IMR-90 (cell line): ENCODE measurements at regions not wholly inside any gene's neighbourhood (a gene's known extent, or its start where the extent isn't known, plus 50 kb on each side); places are given as distances from the start of the nearest gene placed in this dataset.
A peak's percentile ranks its signal among the peaks of the same experiment; 100 is the strongest.

Experiments
- ATAC-seq: fragments of 200-7000 bp; cut with Tn5 transposase; 2 replicates; pipeline ENCODE4 v1.9.1; 2020; ENCODE audit warnings: low read depth, mild to moderate bottlenecking, moderate library complexity
- BruUV-seq: library from RNA; stranded (reverse); fragments of 400-500 nt; replicated peaks from 2 replicates; lab custom pipeline; 2021; lab: Mats Ljungman, UMichigan
- CTCF ChIA-PET: fragments of 300-600 bp; formaldehyde crosslinking; extraction: SDS; loops from one replicate; lab custom pipeline; 2021; ENCODE audit warnings: antibody characterized with exemption; lab: Yijun Ruan, JAX
- POLR2A ChIA-PET: fragments of 300-600 bp; sonication (Branson Sonifier 250); formaldehyde crosslinking; loops from one replicate; lab custom pipeline; 2022; ENCODE audit warnings: antibody characterized with exemption; ENCODE audit not compliant: unreplicated experiment; lab: Charles Lee
- DNase-seq: peaks from one replicate; pipeline ENCODE4 v3.0.0; 2013
- H2AFZ ChIP-seq: replicated peaks from 2 replicates; pipeline ENCODE3; 2013; ENCODE audit warnings: low read length, mild to moderate bottlenecking; ENCODE audit not compliant: poor library complexity
- H2AK5ac ChIP-seq: 2 replicates; pipeline ENCODE4 v1.6.1; 2013; ENCODE audit warnings: low read depth, low read length, inconsistent platforms
- H2AK9ac ChIP-seq: replicated peaks from 2 replicates; pipeline ENCODE3; 2013; ENCODE audit warnings: mild to moderate bottlenecking, low read depth, low read length, moderate library complexity; ENCODE audit not compliant: poor library complexity
- H2BK120ac ChIP-seq: 2 replicates; pipeline ENCODE4 v1.6.1; 2013; ENCODE audit warnings: low read depth, low read length, inconsistent platforms
- H2BK15ac ChIP-seq: 3 replicates; pipeline ENCODE4 v1.6.1; 2013; ENCODE audit warnings: low read depth, low read length, inconsistent platforms
- H2BK20ac ChIP-seq: 2 replicates; pipeline ENCODE4 v1.6.1; 2013; ENCODE audit warnings: low read depth, mild to moderate bottlenecking, inconsistent platforms, low read length, moderate library complexity
- H2BK5ac ChIP-seq: 2 replicates; pipeline ENCODE4 v1.6.1; 2013; ENCODE audit warnings: mild to moderate bottlenecking, low read depth, low read length, inconsistent platforms; ENCODE audit not compliant: poor library complexity, severe bottlenecking
- H3K14ac ChIP-seq: replicated peaks from 2 replicates; pipeline ENCODE4 v1.6.1; 2013; ENCODE audit warnings: low read depth, low read length, inconsistent platforms
- H3K18ac ChIP-seq: 2 replicates; pipeline ENCODE4 v1.6.1; 2013; ENCODE audit warnings: low read depth, low read length, control low read depth
- H3K23ac ChIP-seq: 2 replicates; pipeline ENCODE4 v1.6.1; 2013; ENCODE audit warnings: low read depth, low read length, inconsistent platforms
- H3K27ac ChIP-seq: 2 replicates; pipeline ENCODE4 v1.5.1; 2013; ENCODE audit warnings: mild to moderate bottlenecking, control low read depth, low read length; ENCODE audit not compliant: insufficient read depth
- H3K27me3 ChIP-seq: 2 replicates; pipeline ENCODE4 v1.6.1; 2013; ENCODE audit warnings: low read length; ENCODE audit not compliant: control insufficient read depth, insufficient read depth
- H3K36me3 ChIP-seq: 2 replicates; pipeline ENCODE4 v1.6.1; 2013; ENCODE audit warnings: low read length, mixed read lengths; ENCODE audit not compliant: control insufficient read depth, insufficient read depth
- H3K4ac ChIP-seq: 2 replicates; pipeline ENCODE4 v1.6.1; 2013; ENCODE audit warnings: low read depth, low read length, inconsistent platforms
- H3K4me1 ChIP-seq: 2 replicates; pipeline ENCODE4 v1.6.1; 2013; ENCODE audit warnings: low read length, mixed read lengths; ENCODE audit not compliant: control insufficient read depth, insufficient read depth
- H3K4me2 ChIP-seq: 2 replicates; pipeline ENCODE4 v1.6.1; 2013; ENCODE audit warnings: low read depth, mild to moderate bottlenecking, control low read depth, low read length, moderate library complexity
- H3K4me3 ChIP-seq: 2 replicates; pipeline ENCODE4 v1.5.1; 2013; ENCODE audit warnings: low read depth, mild to moderate bottlenecking, control low read depth, low read length, moderate library complexity; ENCODE audit not compliant: insufficient read depth
- H3K56ac ChIP-seq: 2 replicates; pipeline ENCODE4 v1.6.1; 2013; ENCODE audit warnings: low read length, inconsistent platforms; ENCODE audit not compliant: insufficient read depth; ENCODE audit errors: extremely low read depth
- H3K79me1 ChIP-seq, 2 experiments: 2 replicates each; pipeline ENCODE4 v1.6.1; 2013; ENCODE audit warnings: low read length in 2 of 2, inconsistent platforms in 1 of 2, low read depth in 1 of 2
- H3K9ac ChIP-seq: 2 replicates; pipeline ENCODE4 v1.6.1; 2013; ENCODE audit warnings: low read depth, low read length, control low read depth
- H3K9me1 ChIP-seq: 2 replicates; pipeline ENCODE4 v1.6.1; 2013; ENCODE audit warnings: low read length, inconsistent platforms; ENCODE audit not compliant: insufficient read depth
- H3K9me3 ChIP-seq: 2 replicates; pipeline ENCODE4 v1.6.1; 2013; ENCODE audit warnings: low read length; ENCODE audit not compliant: control insufficient read depth, insufficient read depth
- H4K20me1 ChIP-seq: 2 replicates; pipeline ENCODE4 v1.6.1; 2013; ENCODE audit warnings: low read length, inconsistent platforms; ENCODE audit not compliant: insufficient read depth
- H4K5ac ChIP-seq: 2 replicates; pipeline ENCODE4 v1.6.1; 2013; ENCODE audit warnings: mild to moderate bottlenecking, low read depth, low read length, control low read depth
- H4K8ac ChIP-seq, 2 experiments: 2 replicates each; pipeline ENCODE4 v1.6.1; 2013; ENCODE audit warnings: low read depth in 2 of 2, low read length in 2 of 2, control low read depth in 1 of 2, inconsistent platforms in 1 of 2
- H4K91ac ChIP-seq: 2 replicates; pipeline ENCODE4 v1.6.1; 2013; ENCODE audit warnings: low read depth, low read length, inconsistent platforms; ENCODE audit not compliant: insufficient read depth
- CEBPB ChIP-seq: IDR thresholded peaks from 2 replicates; pipeline ENCODE4 v1.6.1; 2012; ENCODE audit warnings: low read depth, low read length, improper control_type of control experiment
- ELK1 ChIP-seq: fragments of 150-350 bp; IDR thresholded peaks from 2 replicates; pipeline ENCODE4 v1.6.1; 2016; ENCODE audit warnings: low read depth, mild to moderate bottlenecking, low read length, moderate library complexity, borderline replicate concordance
- MAZ ChIP-seq: IDR thresholded peaks from 2 replicates; pipeline ENCODE4 v1.6.1; 2012; ENCODE audit warnings: low read depth, mild to moderate bottlenecking, low read length, improper control_type of control experiment, moderate library complexity, borderline replicate concordance
- MXI1 ChIP-seq: IDR thresholded peaks from 2 replicates; pipeline ENCODE4 v1.6.1; 2012; ENCODE audit warnings: low read depth, mild to moderate bottlenecking, low read length, moderate library complexity, borderline replicate concordance
- NFE2L2 ChIP-seq: fragments of 150-350 bp; IDR thresholded peaks from 2 replicates; pipeline ENCODE4 v1.6.1; 2016; ENCODE audit warnings: low read depth, mild to moderate bottlenecking, low read length
- RAD21 ChIP-seq: IDR thresholded peaks from 2 replicates; pipeline ENCODE4 v1.6.1; 2012; ENCODE audit warnings: low read length, improper control_type of control experiment
- RCOR1 ChIP-seq: IDR thresholded peaks from 2 replicates; pipeline ENCODE4 v1.6.1; 2012; ENCODE audit warnings: mild to moderate bottlenecking, low read length, improper control_type of control experiment; ENCODE audit not compliant: insufficient replicate concordance
- SMC3 ChIP-seq: fragments of 150-350 bp; IDR thresholded peaks from 2 replicates; pipeline ENCODE4 v1.6.1; 2016; ENCODE audit warnings: low read depth, mild to moderate bottlenecking, antibody characterized with exemption, low read length, moderate library complexity
- USF2 ChIP-seq: fragments of 150-350 bp; IDR thresholded peaks from 2 replicates; pipeline ENCODE4 v1.6.1; 2017; ENCODE audit warnings: mild to moderate bottlenecking, antibody characterized with exemption, low read length, low read depth
- WGBS, 2 experiments: methylation state at CpG; one replicate each; pipeline versions ENCODE4 v1.1.5 to v1.1.7; 2013; ENCODE audit warnings: missing lambda C conversion rate in 2 of 2; ENCODE audit not compliant: insufficient read length in 1 of 2; ENCODE audit errors: extremely low coverage in 2 of 2; 5-methylcytosine and 5-hydroxymethylcytosine counted together
- dilution Hi-C: fragments of 300-500 bp; cut with HindIII; formaldehyde crosslinking; loops from one replicate; pipeline ENCODE4 v1.14.3; 2018; ENCODE audit warnings: low sequenced_read_pairs; ENCODE audit not compliant: unreplicated experiment
- in situ Hi-C: fragments of 300-500 bp; cut with MboI; formaldehyde crosslinking; loops from 3 replicates; pipeline ENCODE4 v1.14.3; 2019; ENCODE audit warnings: low sequenced_read_pairs, inconsistent platforms, mixed read lengths
- intact Hi-C: fragments of 100-400 bp; cut with micrococcal nuclease; formaldehyde crosslinking; loops from 2 replicates; pipeline ENCODE4 v1.10.0; 2022

GRCh38 chr4:141376769-141377168 is 156.1 kb downstream of the ZNF330 start:
- H2BK120ac ChIP-seq, result peak overlapping the region; percentile 78
- H2AK5ac ChIP-seq, result peak overlapping the region; percentile 88; the same call in 1 of the 2 replicates
- H4K91ac ChIP-seq, result peak overlapping the region; percentile 75; the same call in 1 of the 2 replicates
- dilution Hi-C loops, result no loop called here
- H3K4ac ChIP-seq, result peak overlapping the region; percentile 61; the same call in 1 of the 2 replicates
- H3K9me3 ChIP-seq, result no peaks in the 10 kb centered on the region
- no peak overlapping the region; the same call in 1 of the 2 replicates for H4K5ac ChIP-seq
- no peak overlapping the region; the same call in 1 of the 2 replicates for H2BK20ac ChIP-seq
- no peak overlapping the region; the same call in 1 of the 2 replicates for H3K18ac ChIP-seq
- in situ Hi-C loops, result no loop called here
- peak overlapping the region; percentile 81 for H2AFZ ChIP-seq
- no peak overlapping the region for H3K56ac ChIP-seq
- H2BK5ac ChIP-seq, result no peak overlapping the region
- no TSS peak for BruUV-seq
- no peaks in the 10 kb centered on the region for H3K79me1 ChIP-seq
- no peak overlapping the region for H3K9ac ChIP-seq
- POLR2A ChIA-PET, result no interaction called here
- peaks cover 4% of the 10 kb centered on the region for H3K4me1 ChIP-seq
- WGBS, 2 experiments, result no CpG with 5 or more reads among the region's 2 CpGs
- no peak overlapping the region for H3K27ac ChIP-seq
- no peaks in the 10 kb centered on the region for H3K27me3 ChIP-seq
- no peak overlapping the region for H3K14ac ChIP-seq
- H3K9me1 ChIP-seq, result peaks cover 5% of the 10 kb centered on the region; the same call in 1 of the 2 replicates
- no peaks in the 10 kb centered on the region for H3K36me3 ChIP-seq
- H4K8ac ChIP-seq, result peak overlapping the region in 1 of 2 experiments; percentile 70; a peak in 1 of 4 replicates
- no peak for ATAC-seq
- H3K23ac ChIP-seq, result no peak overlapping the region
- TF ChIP-seq RAD21 (no peak), ELK1 (no peak), SMC3 (no peak), MAZ (no peak), CEBPB (no peak), NFE2L2 (no peak), MXI1 (no peak), USF2 (no peak), RCOR1 (no peak)
- H3K4me3 ChIP-seq, result no peak overlapping the region
- CTCF ChIA-PET, result interaction anchor here (1.0 to 1.4 kb wide), 2 partner anchors 48 to 271 kb away, joined by 3 read pairs; no protein-coding TSS in a partner anchor
- no peak for DNase-seq
- H2BK15ac ChIP-seq, result peak overlapping the region; percentile 59; the same call in 1 of the 3 replicates
- no peaks in the 10 kb centered on the region for H4K20me1 ChIP-seq
- no peak overlapping the region for H2AK9ac ChIP-seq
- no peak overlapping the region for H3K4me2 ChIP-seq
- intact Hi-C loops, result loop anchor here (2.0 kb wide), 1 partner anchor 260 kb away; the partner anchor contains the start of gene IL15
